GM19238 (cell line): ENCODE measurements at regions not wholly inside any gene's neighbourhood (a gene's known extent, or its start where the extent isn't known, plus 50 kb on each side); places are given as distances from the start of the nearest gene placed in this dataset.
"Not testable (repeated sequence)": the region's sequence is repeated elsewhere in the genome, so short reads cannot be mapped to it uniquely, and the experiment has no call there.

Experiments
- DNase-seq: peaks from one replicate; pipeline ENCODE4 v3.0.0; 2011; ENCODE audit warnings: low spot score; ENCODE audit not compliant: insufficient read length

GRCh38 chr11:81211050-81211449 is 1522.6 kb downstream of the FAM181B start:
- DNase-seq, result no peak

GRCh38 chr11:81207421-81208054 is 1526.1 kb downstream of the FAM181B start:
- DNase-seq, result no peak

DNA sequence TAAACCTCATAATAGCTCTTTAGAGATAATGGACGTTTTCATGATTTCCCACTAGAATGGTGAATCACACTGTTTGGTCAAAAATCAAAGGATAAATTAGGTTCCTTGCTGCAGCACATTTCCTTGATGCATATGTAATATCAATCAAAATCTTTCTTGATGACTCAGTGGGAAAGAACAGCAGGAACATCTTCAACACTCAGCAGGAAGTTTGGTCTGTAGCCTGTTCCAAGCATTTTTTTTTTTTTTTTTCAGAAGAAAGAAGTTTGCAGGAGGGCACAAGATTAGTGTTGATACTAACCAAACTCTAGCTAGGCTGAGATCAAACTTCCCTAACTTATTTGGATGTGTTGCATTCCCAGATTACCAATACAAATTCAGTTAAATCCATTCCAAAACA is 1529.8 kb downstream of the FAM181B start:
- DNase-seq, result no peak

DNA sequence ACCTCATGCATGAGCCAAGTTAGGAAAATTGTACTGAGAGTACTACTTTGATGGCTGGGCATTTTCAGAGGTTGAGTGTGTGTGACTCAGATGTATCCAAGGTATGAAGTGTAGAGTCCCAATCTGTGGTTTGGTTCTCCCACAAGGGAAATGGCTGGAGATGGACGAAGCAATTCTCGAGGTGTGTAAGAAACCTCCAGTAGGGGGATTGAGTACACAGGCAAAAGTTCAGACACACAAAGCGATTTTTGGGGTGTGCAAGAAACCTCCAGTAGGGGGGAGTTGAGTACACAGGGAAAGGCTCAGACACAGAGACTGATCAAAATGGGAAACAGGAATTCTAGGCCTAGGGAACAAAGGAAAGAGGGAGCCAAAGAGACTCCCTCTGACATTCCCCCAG is 1536.3 kb downstream of the FAM181B start:
- DNase-seq, result no peak

DNA sequence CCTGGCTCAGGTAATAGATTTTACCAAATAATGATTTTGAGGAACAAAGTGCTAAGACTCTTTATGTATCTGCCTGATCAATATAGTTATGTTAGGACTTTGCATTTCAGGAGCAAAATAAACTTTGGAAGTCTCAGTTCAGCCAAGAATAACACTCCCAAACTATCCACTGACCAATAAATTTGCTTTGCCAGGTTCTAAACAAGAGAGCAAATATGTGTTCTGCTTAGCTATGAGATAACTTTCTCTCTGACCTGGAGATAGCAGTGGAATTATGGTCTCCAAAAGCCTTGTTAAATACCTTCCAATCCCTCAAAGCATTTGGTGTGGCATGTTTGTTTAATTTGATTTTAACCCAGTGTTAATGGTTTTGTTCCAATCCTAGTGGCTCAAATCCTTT is 1541.1 kb downstream of the FAM181B start:
- DNase-seq, result no peak

DNA sequence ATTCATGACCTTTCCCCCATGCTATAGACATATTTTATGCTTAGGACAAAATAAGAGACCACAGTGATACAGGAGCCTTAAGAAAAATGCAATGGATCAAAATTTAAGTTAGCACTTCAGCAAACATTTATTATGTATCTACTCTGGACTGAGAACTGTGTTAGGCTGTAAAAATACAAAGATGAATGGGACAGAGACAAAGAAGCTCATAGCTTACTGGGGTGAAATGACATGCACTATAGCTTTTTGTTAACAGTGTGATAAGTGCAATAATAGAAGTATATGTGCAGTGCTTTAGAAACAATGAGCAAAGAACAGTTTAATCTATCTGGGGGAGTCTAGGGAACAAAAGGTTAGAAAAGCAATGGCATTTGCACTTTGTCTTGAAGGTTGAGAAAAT is 1543.1 kb downstream of the FAM181B start:
- DNase-seq, result no peak

GRCh38 chr11:81187033-81187432 is 1546.6 kb downstream of the FAM181B start:
- DNase-seq, result not testable (repeated sequence)

- no peak for DNase-seq
Observed at GRCh38 chr11:81174646-81175330, 1558.9 kb downstream of the FAM181B start.

- DNase-seq, result no peak
Observed at GRCh38 chr11:81165164-81165563, 1568.5 kb downstream of the FAM181B start.

GRCh38 chr11:81159900-81160299 is 1573.8 kb downstream of the FAM181B start:
- DNase-seq, result no peak

DNA sequence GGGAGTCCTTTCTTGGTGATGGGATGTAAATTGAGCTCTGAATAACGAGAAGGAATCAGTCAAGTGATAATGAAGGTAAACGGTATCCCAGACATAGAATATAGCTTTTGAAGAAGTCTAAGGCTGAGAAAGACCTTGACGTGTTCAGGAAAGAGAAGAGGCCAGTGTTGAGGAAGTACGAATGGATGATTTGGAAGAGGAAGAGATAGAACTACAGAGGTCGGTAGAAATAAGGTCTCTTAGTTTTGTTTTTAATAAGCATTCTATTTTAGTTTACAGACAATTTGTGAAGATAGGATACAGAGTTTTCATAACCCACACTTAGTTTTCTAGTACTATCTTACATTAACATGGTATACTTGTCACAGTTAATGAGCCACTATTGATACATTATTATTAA is 1598.1 kb downstream of the FAM181B start:
- DNase-seq, result no peak

DNA sequence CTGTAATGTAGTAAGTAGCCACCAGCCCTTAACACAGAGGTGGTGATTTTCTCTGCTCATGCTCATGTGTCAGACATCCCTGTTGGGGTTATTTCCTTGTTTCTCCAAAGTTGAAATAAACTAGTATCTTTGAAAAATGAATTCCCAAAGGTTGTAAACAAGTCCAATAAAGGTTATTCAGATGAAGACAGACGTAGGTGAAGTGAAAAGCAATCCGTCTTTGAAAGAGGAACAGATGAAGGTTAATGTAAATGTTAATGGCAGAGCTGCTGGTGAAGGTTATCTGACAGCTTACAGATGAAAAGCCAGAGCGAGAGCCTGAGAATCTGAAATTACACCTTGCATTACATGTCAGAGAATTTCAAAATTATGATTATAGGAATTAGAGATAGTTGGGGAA is 1604.0 kb downstream of the FAM181B start:
- DNase-seq, result no peak

- DNase-seq, result no peak
Observed at GRCh38 chr11:81112718-81113117, 1620.9 kb downstream of the FAM181B start.

DNA sequence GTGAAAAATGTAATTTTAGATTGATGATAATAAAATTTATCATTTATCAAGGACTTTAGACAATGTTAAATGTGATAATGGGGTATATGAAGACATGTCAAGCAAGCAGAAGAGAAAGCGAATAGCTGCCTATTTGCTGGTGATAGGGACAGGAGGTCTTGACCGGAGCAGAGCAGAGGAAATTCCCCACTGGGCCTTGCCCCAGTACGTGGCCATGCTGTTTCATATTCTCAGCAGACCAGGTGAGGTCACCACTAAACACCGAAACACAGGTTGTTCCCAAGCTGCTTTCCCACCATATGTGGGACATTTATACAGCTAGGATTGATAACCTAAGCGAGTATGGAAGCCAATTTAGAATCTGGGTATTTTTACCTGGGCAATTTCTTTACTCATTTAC is 1629.6 kb downstream of the FAM181B start:
- no peak for DNase-seq

- DNase-seq, result no peak
Observed at GRCh38 chr11:81098471-81098870, 1635.2 kb downstream of the FAM181B start.

GRCh38 chr11:81092522-81092921 is 1641.1 kb downstream of the FAM181B start:
- no peak for DNase-seq

- no peak for DNase-seq
Observed at GRCh38 chr11:81089242-81089641, 1644.4 kb downstream of the FAM181B start.

GRCh38 chr11:81080476-81080875 is 1639.6 kb upstream of the TENM4 start:
- DNase-seq, result no peak

DNA sequence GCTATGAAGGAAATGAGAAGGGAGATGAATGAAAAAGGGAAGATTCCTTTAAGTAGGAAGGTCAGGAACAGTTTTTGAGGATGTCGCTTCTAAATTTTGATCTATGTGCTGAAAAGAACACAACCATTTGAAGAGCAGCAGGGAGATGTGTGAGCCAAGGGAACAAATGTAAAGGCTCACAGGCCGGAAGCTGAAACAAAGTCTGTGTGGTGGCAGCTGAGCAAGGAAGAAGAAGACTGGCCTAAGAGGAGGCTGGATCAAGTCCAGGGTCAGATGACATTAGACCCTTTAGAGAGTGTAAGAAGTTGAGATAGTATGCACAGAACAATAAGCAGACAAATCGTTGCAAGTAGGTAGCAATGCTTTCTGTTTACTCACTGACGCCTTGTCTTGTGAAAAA is 1631.4 kb upstream of the TENM4 start:
- DNase-seq, result no peak

GRCh38 chr11:81071606-81072005 is 1630.8 kb upstream of the TENM4 start:
- DNase-seq, result no peak

DNA sequence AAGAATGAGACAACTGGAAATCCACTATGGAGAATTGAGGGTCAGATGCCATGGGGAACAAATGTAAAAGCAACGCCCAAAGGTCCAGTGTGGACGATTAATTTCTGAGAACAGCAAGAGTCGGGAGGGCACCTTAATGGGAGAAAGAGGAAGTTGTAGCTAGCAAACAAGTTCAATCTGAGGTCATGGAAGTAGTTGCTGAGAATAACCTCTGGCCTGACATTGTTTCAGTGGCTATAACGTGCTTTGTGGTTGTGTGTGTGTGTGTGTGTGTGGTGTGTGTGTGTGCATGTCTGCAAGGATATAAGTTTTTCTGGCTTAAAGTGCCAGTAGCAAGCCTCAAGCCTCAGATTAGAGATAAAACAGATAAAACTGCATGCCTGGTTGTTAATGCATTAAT is 1630.1 kb upstream of the TENM4 start:
- no peak for DNase-seq

GRCh38 chr11:81059356-81059755 is 1618.5 kb upstream of the TENM4 start:
- no peak for DNase-seq
